HCT116 (cell line): ENCODE measurements at regions not wholly inside any gene's neighbourhood (a gene's known extent, or its start where the extent isn't known, plus 50 kb on each side); places are given as distances from the start of the nearest gene placed in this dataset.

Experiments used
- ATAC-seq: fragments of 200-7000 bp; cut with Tn5 transposase; 2 replicates; pipeline ENCODE4 v1.9.1; 2020; ENCODE audit warnings: mild to moderate bottlenecking, moderate library complexity
- BruUV-seq: library from RNA; stranded (reverse); fragments of 400-500 nt; replicated peaks from 2 replicates; lab custom pipeline; 2021; lab: Mats Ljungman, UMichigan
- CTCF ChIA-PET: fragments of 300-600 bp; sonication (Branson Sonifier 250); formaldehyde crosslinking; loops from one replicate; lab custom pipeline; 2021; ENCODE audit warnings: antibody characterized with exemption; lab: Charles Lee
- POLR2A ChIA-PET: fragments of 300-600, 350-600 bp; sonication (Branson Sonifier 250); formaldehyde crosslinking; loops from one replicate; lab custom pipeline; 2021; ENCODE audit warnings: antibody characterized with exemption; lab: Charles Lee
- RAD21 ChIA-PET, 2 experiments: fragments of 300-600 bp; sonication (Branson Sonifier 250); formaldehyde crosslinking; loops; one replicate each; lab custom pipeline; 2023; ENCODE audit warnings: low total read pairs in 2 of 2; ENCODE audit not compliant: uncharacterized antibody in 2 of 2, unreplicated experiment in 2 of 2, low non-redundant PET in 1 of 2; lab: Charles Lee
- DNase-seq: peaks from one replicate; pipeline ENCODE4 v3.0.0-alpha.2; 2010; ENCODE audit warnings: low read depth, low spot score
- H2AFZ ChIP-seq: fragments of 200-600 bp; shearing (Covaris generic), sonication (generic); 2 replicates; pipeline ENCODE4 v1.6.1; 2017; ENCODE audit warnings: low read depth, mixed run types, mixed read lengths, antibody characterized with exemption, low read length; ENCODE audit not compliant: poor library complexity, severe bottlenecking
- H3K27ac ChIP-seq: 2 replicates; pipeline ENCODE4 v1.5.1; 2012; ENCODE audit warnings: low read depth, low read length
- H3K27me3 ChIP-seq: fragments of 200-600 bp; sonication (generic); 2 replicates; pipeline ENCODE4 v1.6.1; 2016; ENCODE audit warnings: mixed run types, low read length, mixed read lengths; ENCODE audit not compliant: insufficient read depth
- H3K36me3 ChIP-seq, 2 experiments: fragments of 200-500 bp in 1 of 2; fragments of 200-600 bp in 1 of 2; sonication (Bioruptor generic) in 1 of 2; sonication (generic) in 1 of 2; 2 replicates each; pipeline versions ENCODE4 v1.5.1 to v1.6.1; 2014 to 2016; ENCODE audit warnings: low read length in 2 of 2, inconsistent platforms in 1 of 2, mixed read lengths in 1 of 2, mixed run types in 1 of 2; ENCODE audit not compliant: insufficient read depth in 2 of 2, control insufficient read depth in 1 of 2
- H3K4me1 ChIP-seq, 2 experiments: fragments of 200-600 bp in 1 of 2; sonication (generic) in 1 of 2; 2 replicates each; pipeline versions ENCODE4 v1.5.1 to v1.6.1; 2012 to 2017; ENCODE audit warnings: low read length in 2 of 2, inconsistent platforms in 1 of 2, mild to moderate bottlenecking in 1 of 2, mixed read lengths in 1 of 2, mixed run types in 1 of 2, moderate library complexity in 1 of 2; ENCODE audit not compliant: insufficient read depth in 2 of 2, control insufficient read depth in 1 of 2
- H3K4me2 ChIP-seq: fragments of 200-600 bp; sonication (generic); 2 replicates; pipeline ENCODE4 v1.6.1; 2017; ENCODE audit warnings: mixed run types, low read length, mixed read lengths
- H3K4me3 ChIP-seq, 2 experiments: fragments of 200-600 bp in 1 of 2; sonication (generic) in 1 of 2; replicated peaks in 1 of 2; 2 replicates each; pipeline ENCODE4 v1.5.1; 2011 to 2016; ENCODE audit warnings: low read length in 2 of 2, control low read depth in 1 of 2, low read depth in 1 of 2, mild to moderate bottlenecking in 1 of 2, mixed read lengths in 1 of 2, mixed run types in 1 of 2
- H3K79me2 ChIP-seq: fragments of 200-600 bp; sonication (generic); 2 replicates; pipeline ENCODE4 v1.6.1; 2017; ENCODE audit warnings: mild to moderate bottlenecking, mixed run types, low read length, moderate library complexity, mixed read lengths; ENCODE audit not compliant: insufficient read depth
- H3K9ac ChIP-seq: fragments of 200-600 bp; sonication (generic); 2 replicates; pipeline ENCODE4 v1.6.1; 2016; ENCODE audit warnings: low read length, mixed read lengths
- H3K9me2 ChIP-seq: fragments of 200-600 bp; sonication (generic), shearing (Covaris generic); 2 replicates; pipeline ENCODE4 v1.6.1; 2017; ENCODE audit warnings: mixed run types, mild to moderate bottlenecking, moderate library complexity; ENCODE audit not compliant: insufficient read depth
- H3K9me3 ChIP-seq, 2 experiments: fragments of 200-500 bp in 1 of 2; fragments of 200-600 bp in 1 of 2; sonication (Bioruptor generic) in 1 of 2; sonication (generic) in 1 of 2; 2 replicates each; pipeline ENCODE4 v1.6.1; 2014 to 2017; ENCODE audit warnings: low read length in 2 of 2, mixed read lengths in 2 of 2, inconsistent platforms in 1 of 2, low read depth in 1 of 2, mild to moderate bottlenecking in 1 of 2, mixed run types in 1 of 2, moderate library complexity in 1 of 2; ENCODE audit not compliant: control insufficient read depth in 1 of 2, insufficient read depth in 1 of 2
- H4K20me1 ChIP-seq: fragments of 200-600 bp; sonication (generic), shearing (Covaris generic); 2 replicates; pipeline ENCODE4 v1.6.1; 2017; ENCODE audit warnings: mixed run types, mild to moderate bottlenecking, moderate library complexity; ENCODE audit not compliant: insufficient read depth
- CBX3 ChIP-seq: IDR thresholded peaks from 2 replicates; pipeline ENCODE4 v1.6.1; 2012; ENCODE audit warnings: low read depth
- CEBPB ChIP-seq: IDR thresholded peaks from 2 replicates; pipeline ENCODE4 v1.6.1; 2012; ENCODE audit warnings: low read depth
- ELF1 ChIP-seq: IDR thresholded peaks from 2 replicates; pipeline ENCODE4 v1.6.1; 2012; ENCODE audit warnings: low read depth, borderline replicate concordance
- EZH2phosphoT487 ChIP-seq: fragments of 200-600 bp; IDR thresholded peaks from 2 replicates; pipeline ENCODE4 v1.6.1; 2018; ENCODE audit warnings: antibody characterized with exemption, borderline replicate concordance
- FOSL1 ChIP-seq: IDR thresholded peaks from 2 replicates; pipeline ENCODE4 v1.6.1; 2012; ENCODE audit warnings: low read depth
- JUND ChIP-seq: IDR thresholded peaks from 2 replicates; pipeline ENCODE4 v1.6.1; 2012
- POLR2A ChIP-seq: IDR thresholded peaks from 2 replicates; pipeline ENCODE4 v1.7.0; 2011; ENCODE audit warnings: borderline replicate concordance; ENCODE audit not compliant: insufficient read depth, insufficient read length; ENCODE audit errors: extremely low read depth
- POLR2AphosphoS5 ChIP-seq: IDR thresholded peaks from 2 replicates; pipeline ENCODE4 v1.6.1; 2011; ENCODE audit warnings: mild to moderate bottlenecking, low read depth, low read length, moderate library complexity
- RAD21 ChIP-seq: IDR thresholded peaks from 2 replicates; pipeline ENCODE4 v1.6.1; 2012; ENCODE audit warnings: low read depth, mild to moderate bottlenecking
- SIN3A ChIP-seq: IDR thresholded peaks from 2 replicates; pipeline ENCODE4 v1.6.1; 2012; ENCODE audit warnings: low read depth
- SP1 ChIP-seq: IDR thresholded peaks from 2 replicates; pipeline ENCODE4 v1.6.1; 2012; ENCODE audit warnings: low read depth
- SRF ChIP-seq: IDR thresholded peaks from 2 replicates; pipeline ENCODE4 v1.6.1; 2012; ENCODE audit warnings: low read depth
- YY1 ChIP-seq: IDR thresholded peaks from 2 replicates; pipeline ENCODE4 v1.6.1; 2011; ENCODE audit warnings: low read length, low read depth, moderate library complexity, mild to moderate bottlenecking; ENCODE audit not compliant: insufficient replicate concordance; ENCODE audit errors: extremely low read depth
- ZFX ChIP-seq: fragments of 450-650 bp; IDR thresholded peaks from 2 replicates; pipeline ENCODE4 v1.6.1; 2017
- ZNF274 ChIP-seq: fragments of 200-500 bp; sonication (Bioruptor generic); IDR thresholded peaks from 2 replicates; pipeline ENCODE4 v1.6.1; 2014; ENCODE audit warnings: mild to moderate bottlenecking, low read depth, low read length, inconsistent platforms
- intact Hi-C: fragments of 100-400 bp; cut with micrococcal nuclease; formaldehyde crosslinking; loops from 2 replicates; pipeline ENCODE4 v1.10.0; 2022
- TF ChIP-seq, protein P1 (sequence below): IDR thresholded peaks from 2 replicates; pipeline ENCODE4 v1.6.1; 2011; ENCODE audit warnings: mild to moderate bottlenecking, low read length, moderate library complexity; ENCODE audit not compliant: insufficient replicate concordance; ENCODE audit errors: extremely low read depth
- TF ChIP-seq, protein P2 (sequence below), 3 experiments: fragments of 200-600 bp in 1 of 3; sonication (generic) in 1 of 3; IDR thresholded peaks in 2 of 3; conservative IDR thresholded peaks in 1 of 3; 2 replicates each; pipeline ENCODE4 v1.5.1; 2012 to 2017; ENCODE audit warnings: low read depth in 2 of 3, low read length in 2 of 3, antibody characterized with exemption in 1 of 3, borderline replicate concordance in 1 of 3, control low read depth in 1 of 3, mild to moderate bottlenecking in 1 of 3, mixed read lengths in 1 of 3, mixed run types in 1 of 3, moderate library complexity in 1 of 3; ENCODE audit not compliant: insufficient read depth in 1 of 3
- TF ChIP-seq, protein P3 (sequence below): IDR thresholded peaks from 2 replicates; pipeline ENCODE4 v1.6.1; 2012
- TF ChIP-seq, protein P4 (sequence below): IDR thresholded peaks from 2 replicates; pipeline ENCODE4 v1.6.1; 2012
- TF ChIP-seq, protein P5 (sequence below): IDR thresholded peaks from 2 replicates; pipeline ENCODE4 v1.6.1; 2012; ENCODE audit warnings: low read depth

DNA sequence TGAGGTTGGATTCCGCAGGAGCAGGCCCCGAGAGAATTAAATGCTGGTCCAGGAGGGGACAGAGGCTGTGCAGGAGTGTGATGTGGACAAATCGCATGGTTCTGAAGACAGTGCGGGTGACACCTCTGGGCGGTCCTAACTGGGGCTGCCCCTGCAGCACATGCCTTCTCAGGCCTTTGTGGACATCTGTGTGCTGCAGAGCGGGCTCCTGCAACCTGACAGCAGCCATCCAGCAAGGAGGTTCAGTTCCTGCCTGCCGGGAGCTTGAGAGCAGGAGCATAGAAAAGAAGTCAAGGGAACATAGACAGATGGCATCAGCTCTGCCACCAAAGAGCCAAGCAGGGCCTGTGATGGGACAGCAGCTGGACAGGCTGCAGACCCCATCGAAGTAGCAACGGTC is 135.9 kb upstream of the PPP2R2D start:
- no peak for DNase-seq
- CTCF ChIA-PET = no interaction called here

More for the DNA sequence above, 135.9 kb upstream of the PPP2R2D start:
- no peak for ATAC-seq
- H3K27ac ChIP-seq = no peak overlapping the region
- H3K79me2 ChIP-seq = no peaks in the 10 kb centered on the region
- no peak overlapping the region for H3K4me2 ChIP-seq
- no peaks in the 10 kb centered on the region for H3K36me3 ChIP-seq
- no peaks in the 10 kb centered on the region for H3K4me1 ChIP-seq
- RAD21 ChIA-PET = no interaction called here
- BruUV-seq = no TSS peak
- no peak overlapping the region for H3K4me3 ChIP-seq
- intact Hi-C loops = no loop called here
- no peaks in the 10 kb centered on the region for H4K20me1 ChIP-seq
- H2AFZ ChIP-seq = no peak overlapping the region
- POLR2A ChIA-PET = no interaction called here
- no peak overlapping the region for H3K9ac ChIP-seq
- TF ChIP-seq CEBPB (no peak), JUND (no peak), RAD21 (no peak), SRF (no peak), SP1 (no peak), POLR2A (no peak), ZNF274 (no peak), EZH2phosphoT487 (no peak), YY1 (no peak), SIN3A (no peak), ELF1 (no peak), ZFX (no peak), FOSL1 (no peak), POLR2AphosphoS5 (no peak), CBX3 (no peak)
- TF ChIP-seq, protein P1, sequence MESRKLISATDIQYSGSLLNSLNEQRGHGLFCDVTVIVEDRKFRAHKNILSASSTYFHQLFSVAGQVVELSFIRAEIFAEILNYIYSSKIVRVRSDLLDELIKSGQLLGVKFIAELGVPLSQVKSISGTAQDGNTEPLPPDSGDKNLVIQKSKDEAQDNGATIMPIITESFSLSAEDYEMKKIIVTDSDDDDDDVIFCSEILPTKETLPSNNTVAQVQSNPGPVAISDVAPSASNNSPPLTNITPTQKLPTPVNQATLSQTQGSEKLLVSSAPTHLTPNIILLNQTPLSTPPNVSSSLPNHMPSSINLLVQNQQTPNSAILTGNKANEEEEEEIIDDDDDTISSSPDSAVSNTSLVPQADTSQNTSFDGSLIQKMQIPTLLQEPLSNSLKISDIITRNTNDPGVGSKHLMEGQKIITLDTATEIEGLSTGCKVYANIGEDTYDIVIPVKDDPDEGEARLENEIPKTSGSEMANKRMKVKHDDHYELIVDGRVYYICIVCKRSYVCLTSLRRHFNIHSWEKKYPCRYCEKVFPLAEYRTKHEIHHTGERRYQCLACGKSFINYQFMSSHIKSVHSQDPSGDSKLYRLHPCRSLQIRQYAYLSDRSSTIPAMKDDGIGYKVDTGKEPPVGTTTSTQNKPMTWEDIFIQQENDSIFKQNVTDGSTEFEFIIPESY = no peak
- TF ChIP-seq, protein P2, sequence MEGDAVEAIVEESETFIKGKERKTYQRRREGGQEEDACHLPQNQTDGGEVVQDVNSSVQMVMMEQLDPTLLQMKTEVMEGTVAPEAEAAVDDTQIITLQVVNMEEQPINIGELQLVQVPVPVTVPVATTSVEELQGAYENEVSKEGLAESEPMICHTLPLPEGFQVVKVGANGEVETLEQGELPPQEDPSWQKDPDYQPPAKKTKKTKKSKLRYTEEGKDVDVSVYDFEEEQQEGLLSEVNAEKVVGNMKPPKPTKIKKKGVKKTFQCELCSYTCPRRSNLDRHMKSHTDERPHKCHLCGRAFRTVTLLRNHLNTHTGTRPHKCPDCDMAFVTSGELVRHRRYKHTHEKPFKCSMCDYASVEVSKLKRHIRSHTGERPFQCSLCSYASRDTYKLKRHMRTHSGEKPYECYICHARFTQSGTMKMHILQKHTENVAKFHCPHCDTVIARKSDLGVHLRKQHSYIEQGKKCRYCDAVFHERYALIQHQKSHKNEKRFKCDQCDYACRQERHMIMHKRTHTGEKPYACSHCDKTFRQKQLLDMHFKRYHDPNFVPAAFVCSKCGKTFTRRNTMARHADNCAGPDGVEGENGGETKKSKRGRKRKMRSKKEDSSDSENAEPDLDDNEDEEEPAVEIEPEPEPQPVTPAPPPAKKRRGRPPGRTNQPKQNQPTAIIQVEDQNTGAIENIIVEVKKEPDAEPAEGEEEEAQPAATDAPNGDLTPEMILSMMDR (IDR thresholded peaks at IDR 0.05 in 2 of 3, conservative IDR thresholded peaks at IDR 0.05 in 1 of 3; ENCODE audit: borderline replicate concordance in 1 of 3, insufficient read depth in 1 of 3, low read depth in 2 of 3, low read length in 2 of 3) = no peak
- TF ChIP-seq, protein P3, sequence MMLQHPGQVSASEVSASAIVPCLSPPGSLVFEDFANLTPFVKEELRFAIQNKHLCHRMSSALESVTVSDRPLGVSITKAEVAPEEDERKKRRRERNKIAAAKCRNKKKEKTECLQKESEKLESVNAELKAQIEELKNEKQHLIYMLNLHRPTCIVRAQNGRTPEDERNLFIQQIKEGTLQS = no peak
- TF ChIP-seq, protein P4, sequence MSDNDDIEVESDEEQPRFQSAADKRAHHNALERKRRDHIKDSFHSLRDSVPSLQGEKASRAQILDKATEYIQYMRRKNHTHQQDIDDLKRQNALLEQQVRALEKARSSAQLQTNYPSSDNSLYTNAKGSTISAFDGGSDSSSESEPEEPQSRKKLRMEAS = no peak
- TF ChIP-seq, protein P5, sequence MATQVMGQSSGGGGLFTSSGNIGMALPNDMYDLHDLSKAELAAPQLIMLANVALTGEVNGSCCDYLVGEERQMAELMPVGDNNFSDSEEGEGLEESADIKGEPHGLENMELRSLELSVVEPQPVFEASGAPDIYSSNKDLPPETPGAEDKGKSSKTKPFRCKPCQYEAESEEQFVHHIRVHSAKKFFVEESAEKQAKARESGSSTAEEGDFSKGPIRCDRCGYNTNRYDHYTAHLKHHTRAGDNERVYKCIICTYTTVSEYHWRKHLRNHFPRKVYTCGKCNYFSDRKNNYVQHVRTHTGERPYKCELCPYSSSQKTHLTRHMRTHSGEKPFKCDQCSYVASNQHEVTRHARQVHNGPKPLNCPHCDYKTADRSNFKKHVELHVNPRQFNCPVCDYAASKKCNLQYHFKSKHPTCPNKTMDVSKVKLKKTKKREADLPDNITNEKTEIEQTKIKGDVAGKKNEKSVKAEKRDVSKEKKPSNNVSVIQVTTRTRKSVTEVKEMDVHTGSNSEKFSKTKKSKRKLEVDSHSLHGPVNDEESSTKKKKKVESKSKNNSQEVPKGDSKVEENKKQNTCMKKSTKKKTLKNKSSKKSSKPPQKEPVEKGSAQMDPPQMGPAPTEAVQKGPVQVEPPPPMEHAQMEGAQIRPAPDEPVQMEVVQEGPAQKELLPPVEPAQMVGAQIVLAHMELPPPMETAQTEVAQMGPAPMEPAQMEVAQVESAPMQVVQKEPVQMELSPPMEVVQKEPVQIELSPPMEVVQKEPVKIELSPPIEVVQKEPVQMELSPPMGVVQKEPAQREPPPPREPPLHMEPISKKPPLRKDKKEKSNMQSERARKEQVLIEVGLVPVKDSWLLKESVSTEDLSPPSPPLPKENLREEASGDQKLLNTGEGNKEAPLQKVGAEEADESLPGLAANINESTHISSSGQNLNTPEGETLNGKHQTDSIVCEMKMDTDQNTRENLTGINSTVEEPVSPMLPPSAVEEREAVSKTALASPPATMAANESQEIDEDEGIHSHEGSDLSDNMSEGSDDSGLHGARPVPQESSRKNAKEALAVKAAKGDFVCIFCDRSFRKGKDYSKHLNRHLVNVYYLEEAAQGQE = no peak
- H3K9me2 ChIP-seq = no peaks in the 10 kb centered on the region
- H3K27me3 ChIP-seq = 0 out of 2 replicates have a peak, but pooled peaks cover 5% of the 10 kb centered on the region
- H3K9me3 ChIP-seq = no peaks in the 10 kb centered on the region
